Middle frontal gyrus (tissue), 1 donor: ENCODE measurements at regions not wholly inside any gene's neighbourhood (a gene's known extent, or its start where the extent isn't known, plus 50 kb on each side); places are given as distances from the start of the nearest gene placed in this dataset.

Source experiments
- DNase-seq: peaks from one replicate; pipeline ENCODE4 v3.0.0-alpha.2; 2015; ENCODE audit warnings: low spot score; ENCODE audit errors: extremely low spot score

GRCh38 chr7:113825832-113826231, 93.0 kb downstream of the PPP1R3A start:
- DNase-seq: no peak

DNA sequence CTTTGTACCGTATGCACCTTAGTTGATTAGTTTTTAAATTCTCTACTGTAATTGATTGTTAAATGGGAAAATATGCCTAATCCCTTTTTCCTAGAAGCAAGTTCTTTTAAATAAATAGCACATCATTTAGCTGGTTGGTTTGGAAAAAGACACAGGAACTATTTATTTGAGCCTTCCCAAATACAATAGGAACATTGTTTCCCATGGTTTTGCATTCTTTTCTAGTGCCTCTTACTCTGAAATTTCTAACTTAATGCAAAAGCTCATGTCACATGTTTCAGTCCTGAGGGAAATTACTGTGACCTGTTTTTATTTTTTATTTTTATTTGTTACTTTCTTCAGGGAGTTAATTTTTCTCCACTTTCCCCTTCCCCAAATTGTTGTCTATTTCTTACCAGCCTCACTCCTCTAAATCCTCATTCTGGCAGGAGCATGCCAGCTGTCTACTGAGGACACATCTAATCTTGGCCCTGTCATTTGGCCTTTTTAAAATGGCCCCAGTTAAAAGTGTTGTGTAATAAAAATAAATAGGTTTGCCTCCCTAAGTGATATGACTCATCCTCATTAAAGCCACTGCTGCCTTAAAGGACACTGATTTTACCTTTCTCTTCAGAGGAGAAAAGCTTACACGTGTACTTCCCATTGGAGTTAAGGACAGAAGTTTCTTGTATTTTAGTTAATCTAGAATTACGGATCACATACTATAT, 94.5 kb downstream of the PPP1R3A start:
- no peak for DNase-seq

DNA sequence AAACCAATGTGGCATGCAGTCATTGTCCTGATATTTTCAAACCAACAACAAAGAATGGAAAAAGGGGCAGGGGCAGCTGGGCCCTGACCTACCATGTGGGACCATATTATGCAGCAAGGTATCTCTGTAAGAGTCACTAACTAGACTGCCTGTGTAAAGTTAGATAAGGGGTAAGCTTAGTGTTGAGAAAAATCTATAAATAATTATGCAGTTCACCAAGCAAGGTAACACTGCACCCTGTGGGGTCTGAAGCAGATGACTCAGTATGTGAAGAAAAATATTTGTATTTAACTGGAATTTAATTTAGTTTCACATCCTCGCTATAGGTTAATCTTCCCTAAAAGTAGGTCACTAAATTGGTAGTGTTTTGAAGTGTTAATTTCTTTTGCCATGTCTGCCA, 99.3 kb downstream of the PPP1R3A start:
- no peak for DNase-seq

GRCh38 chr7:113816639-113817038, 102.2 kb downstream of the PPP1R3A start:
- no peak for DNase-seq

GRCh38 chr7:113813471-113813870, 105.3 kb downstream of the PPP1R3A start:
- no peak for DNase-seq

DNA sequence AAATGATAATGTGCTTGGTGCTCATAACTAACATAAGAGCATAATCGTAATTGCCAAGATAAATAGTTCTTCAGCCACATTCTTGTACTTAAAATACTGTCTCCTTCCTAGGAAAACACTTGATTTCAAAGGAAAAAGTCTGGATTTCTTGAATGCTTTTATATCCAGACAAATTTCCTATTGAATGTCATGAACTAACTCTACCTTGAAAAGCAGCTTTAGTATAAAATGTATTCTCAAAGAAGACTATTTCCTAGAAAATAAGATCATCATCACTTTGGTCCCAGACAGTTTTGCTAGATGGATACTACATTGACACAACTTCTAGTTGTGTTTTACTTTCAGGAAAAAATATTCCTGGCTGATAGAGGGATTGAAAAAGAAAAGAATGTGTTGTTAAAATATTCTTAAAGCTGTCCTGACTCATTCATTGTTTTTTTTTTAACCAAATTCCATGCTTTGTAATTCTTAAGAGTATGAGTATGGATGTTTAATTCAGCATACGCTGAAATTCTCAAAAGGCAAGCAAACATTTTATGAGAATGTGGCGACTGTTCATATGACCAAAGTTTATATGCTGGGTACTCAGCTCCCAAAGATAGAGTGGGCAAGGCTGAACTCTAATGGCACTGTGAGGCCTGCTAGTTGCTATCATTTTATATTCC, 106.1 kb downstream of the PPP1R3A start:
- no peak for DNase-seq

DNA sequence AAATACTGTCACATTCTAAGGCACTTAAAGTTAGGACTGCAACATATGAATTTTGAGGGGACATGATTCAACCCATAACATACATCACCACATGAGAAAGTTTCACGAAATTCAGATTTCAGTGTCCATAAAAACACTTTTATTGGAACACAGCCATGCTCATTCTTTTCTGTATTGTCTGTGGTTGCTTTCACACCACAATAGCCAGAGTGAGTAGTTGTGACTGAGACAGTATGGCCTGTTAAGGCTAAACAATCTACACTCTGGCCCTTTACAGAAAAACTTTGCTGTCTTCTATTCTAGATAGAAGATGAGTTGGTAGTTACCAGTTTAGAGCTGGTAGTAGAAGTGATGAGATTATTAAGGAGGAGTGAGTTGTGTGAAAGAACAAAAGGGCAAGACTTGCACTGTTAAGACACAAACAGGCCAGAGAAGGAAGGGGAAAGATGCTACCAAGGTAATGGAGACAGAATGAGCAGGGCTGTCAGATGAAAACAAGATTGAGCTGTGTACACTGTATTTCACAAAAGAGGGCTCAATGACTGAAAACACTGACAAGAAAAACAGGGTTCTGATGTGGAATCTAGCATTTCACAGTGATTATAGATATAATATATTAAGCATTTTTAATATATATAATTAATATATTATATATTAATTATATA, 108.6 kb downstream of the PPP1R3A start:
- DNase-seq: no peak

DNA sequence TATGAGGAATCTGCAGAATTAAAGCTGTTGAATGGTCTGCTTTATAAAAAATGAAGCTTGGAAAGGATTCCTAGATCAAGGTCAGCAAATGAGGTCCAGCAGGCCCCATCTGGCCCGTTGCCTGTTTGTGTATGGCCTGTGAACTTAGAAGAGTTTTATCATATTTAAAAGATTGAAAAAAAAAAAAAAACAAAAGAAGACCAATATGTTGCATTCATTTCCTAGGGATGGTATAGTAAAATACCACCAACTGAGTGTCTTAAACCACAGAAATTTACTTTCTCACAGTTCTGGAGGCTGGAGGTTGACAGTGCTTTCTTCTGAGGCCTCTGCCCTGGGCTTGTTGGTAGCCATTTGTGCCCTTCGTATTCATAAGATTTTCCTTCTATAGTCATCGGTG, 109.2 kb downstream of the PPP1R3A start:
- DNase-seq: no peak

GRCh38 chr7:113806633-113807327, 112.0 kb downstream of the PPP1R3A start:
- DNase-seq: no peak

- no peak for DNase-seq
Observed at GRCh38 chr7:113805976-113806375, 112.8 kb downstream of the PPP1R3A start.

GRCh38 chr7:113804475-113805095, 114.2 kb downstream of the PPP1R3A start:
- no peak for DNase-seq

- DNase-seq: no peak
Observed at GRCh38 chr7:113801751-113802150, 117.1 kb downstream of the PPP1R3A start.

DNA sequence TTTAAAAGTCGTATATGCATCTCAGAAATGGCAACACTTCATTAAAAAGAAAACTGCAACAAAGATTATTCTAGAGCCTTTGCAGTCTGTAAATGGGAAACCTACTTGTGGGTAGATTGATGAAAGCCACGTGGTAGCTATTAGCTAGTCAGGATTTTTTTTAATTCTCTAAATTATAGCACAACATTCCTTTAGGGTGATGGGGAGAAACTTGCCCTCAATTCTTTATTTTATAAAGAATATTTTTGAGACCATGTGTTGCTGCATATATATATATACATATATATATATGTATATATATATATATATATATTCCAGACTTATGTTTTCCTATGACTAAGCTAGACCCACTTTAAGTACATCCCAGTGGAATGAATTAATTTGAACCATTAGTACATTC, 118.0 kb downstream of the PPP1R3A start:
- DNase-seq: no peak

DNA sequence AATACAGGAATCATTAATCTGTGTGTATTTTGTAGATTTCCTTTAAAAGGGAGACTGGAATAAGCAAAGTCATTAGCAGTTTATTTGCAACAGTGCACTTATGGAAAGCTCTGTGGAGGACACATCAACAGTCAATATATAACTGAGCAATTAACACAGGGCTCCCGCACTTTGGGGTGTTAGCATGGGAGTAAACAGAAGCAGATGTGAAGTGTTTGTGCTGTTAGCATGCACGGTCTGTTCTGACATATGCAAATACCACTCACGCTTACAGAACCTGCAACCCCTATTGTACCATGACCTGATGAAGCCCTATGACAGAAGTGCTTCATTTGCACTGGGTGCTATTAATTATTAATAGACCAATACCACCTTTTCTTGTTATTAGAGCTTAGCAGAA, 118.9 kb downstream of the PPP1R3A start:
- DNase-seq: no peak

DNA sequence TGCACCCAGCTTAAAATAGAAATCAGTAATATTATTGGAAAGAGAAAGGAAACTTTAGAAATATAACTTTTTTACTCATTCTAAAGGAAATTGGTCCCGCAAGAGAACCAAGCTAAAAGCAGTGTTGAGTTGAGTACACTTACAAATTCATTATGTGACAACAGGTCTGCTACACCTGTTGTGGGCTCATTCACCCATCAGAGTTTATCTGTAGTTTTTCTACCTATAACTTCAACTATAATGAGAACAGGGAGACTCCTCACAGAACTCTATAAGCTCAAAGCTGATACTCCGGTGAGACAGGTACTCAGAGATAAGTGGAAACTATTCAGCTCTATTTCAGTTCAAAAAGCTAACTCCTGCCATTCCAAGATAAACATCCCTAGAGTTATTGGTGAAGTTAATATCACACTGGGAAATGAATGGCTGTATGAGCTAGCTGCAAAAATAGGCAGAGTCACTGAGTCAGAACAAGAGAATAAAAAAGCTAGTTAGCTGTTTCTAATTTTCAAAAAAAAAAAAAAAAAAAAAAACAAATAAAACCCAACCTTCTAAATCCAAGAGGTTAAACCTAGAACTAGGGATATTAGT, 121.3 kb downstream of the PPP1R3A start:
- DNase-seq: no peak

GRCh38 chr7:113796557-113796956, 122.3 kb downstream of the PPP1R3A start:
- DNase-seq: no peak

DNA sequence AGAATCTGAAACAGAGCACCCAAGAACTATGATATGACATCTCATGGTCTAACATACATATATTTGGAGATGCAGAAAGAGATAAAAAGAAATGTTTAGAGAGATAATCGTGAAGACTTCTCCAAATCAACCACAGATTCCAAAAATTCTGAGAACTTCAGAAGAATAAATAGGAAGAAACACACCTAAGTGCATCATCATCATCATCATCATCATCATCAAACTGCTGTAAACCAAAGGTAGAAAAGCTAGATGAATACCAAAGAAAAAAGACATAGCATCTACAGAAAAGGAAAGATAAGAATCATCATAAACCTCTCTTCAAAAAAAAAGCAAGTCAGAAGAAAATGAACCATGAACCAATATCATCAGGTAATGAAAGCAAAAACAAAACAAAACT, 124.2 kb downstream of the PPP1R3A start:
- no peak for DNase-seq

- no peak for DNase-seq
Observed at GRCh38 chr7:113793171-113793570, 125.6 kb downstream of the PPP1R3A start.

DNA sequence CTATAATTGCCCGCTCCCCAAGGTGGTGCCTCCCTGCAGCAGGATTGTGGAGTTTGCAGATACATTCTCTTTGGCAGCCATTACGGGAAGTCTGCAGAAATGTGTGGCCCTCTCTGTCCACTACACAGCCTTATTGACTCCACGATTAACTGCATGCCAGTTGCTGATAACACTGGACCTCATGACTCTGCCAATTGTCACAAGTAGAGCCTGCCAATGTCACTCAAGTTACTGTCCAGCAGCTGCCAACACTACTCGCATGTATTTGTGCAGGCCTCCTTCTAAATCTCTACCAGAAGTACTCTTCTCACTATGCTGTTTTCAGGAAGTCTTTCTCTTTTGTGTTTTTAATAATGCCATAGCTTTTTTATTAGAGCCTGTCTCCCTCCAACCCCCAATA, 128.8 kb downstream of the PPP1R3A start:
- DNase-seq: no peak

- no peak for DNase-seq
Observed at GRCh38 chr7:113787106-113787505, 131.7 kb downstream of the PPP1R3A start.

DNA sequence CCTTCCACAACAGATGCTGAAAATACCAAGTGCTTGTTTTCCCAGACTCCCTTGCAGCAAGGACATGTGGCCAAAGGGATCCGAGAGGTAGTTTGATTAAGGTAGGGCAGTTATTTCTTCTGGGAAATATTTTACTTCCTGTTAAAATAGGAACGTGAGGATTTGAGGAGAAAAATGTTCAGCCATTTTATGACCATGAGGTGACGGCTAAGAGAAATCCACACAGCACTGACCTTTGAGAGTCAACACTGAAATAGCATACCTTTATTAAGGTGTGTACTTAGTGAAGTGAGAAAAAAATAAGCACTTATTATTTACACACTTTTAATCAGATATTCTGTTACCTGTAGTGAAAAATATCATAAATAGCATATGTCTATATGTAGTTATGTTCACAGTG, 133.9 kb downstream of the PPP1R3A start:
- DNase-seq: no peak
